H1 (cell line): ENCODE measurements at regions not wholly inside any gene's neighbourhood (a gene's known extent, or its start where the extent isn't known, plus 50 kb on each side); places are given as distances from the start of the nearest gene placed in this dataset.

ENCODE experiments used
- CTCF ChIA-PET: fragments of 300-600 bp; sonication (Branson Sonifier 250); formaldehyde crosslinking; loops from one replicate; lab custom pipeline; 2021; ENCODE audit not compliant: partially characterized antibody; lab: Charles Lee
- POLR2A ChIA-PET: fragments of 300-600 bp; sonication (Branson Sonifier 250); formaldehyde crosslinking; loops from one replicate; lab custom pipeline; 2021; ENCODE audit warnings: inconsistent platforms; ENCODE audit not compliant: partially characterized antibody; lab: Charles Lee
- DNase-seq, 2 experiments: peaks; one replicate each; pipeline versions ENCODE4 v3.0.0 to v3.0.0-alpha.2; 2010 to 2022; ENCODE audit warnings: low spot score in 2 of 2, low read depth in 1 of 2, mixed read lengths in 1 of 2
- FAIRE-seq: peaks from 2 replicates; lab custom pipeline; 2011; peaks lifted over from hg19 to GRCh38; lab: Jason Lieb, UNC
- H2AFZ ChIP-seq: 2 replicates; pipeline ENCODE4 v1.8.1; 2012; ENCODE audit warnings: low read length, inconsistent platforms
- H2AK5ac ChIP-seq: 2 replicates; pipeline ENCODE4 v1.6.1; 2013; ENCODE audit warnings: low read depth, low read length
- H2BK120ac ChIP-seq: replicated peaks from 2 replicates; pipeline ENCODE3; 2013; ENCODE audit warnings: low read depth, low read length, inconsistent platforms
- H2BK12ac ChIP-seq: 2 replicates; pipeline ENCODE4 v1.6.1; 2013; ENCODE audit warnings: low read depth, low read length
- H2BK15ac ChIP-seq: 2 replicates; pipeline ENCODE4 v1.6.1; 2013; ENCODE audit warnings: low read length
- H2BK20ac ChIP-seq: 2 replicates; pipeline ENCODE4 v1.6.1; 2013; ENCODE audit warnings: low read length
- H2BK5ac ChIP-seq: 2 replicates; pipeline ENCODE4 v1.6.1; 2013; ENCODE audit warnings: low read depth, low read length
- H3K14ac ChIP-seq: 2 replicates; pipeline ENCODE4 v1.6.1; 2013; ENCODE audit warnings: inconsistent platforms; ENCODE audit not compliant: insufficient read length
- H3K18ac ChIP-seq: 2 replicates; pipeline ENCODE4 v1.6.1; 2013; ENCODE audit warnings: low read length; ENCODE audit errors: extremely low read depth
- H3K23ac ChIP-seq: 2 replicates; pipeline ENCODE4 v1.6.1; 2013; ENCODE audit warnings: inconsistent platforms; ENCODE audit not compliant: insufficient read length
- H3K23me2 ChIP-seq: 2 replicates; pipeline ENCODE4 v1.6.1; 2013; ENCODE audit warnings: low read depth, low read length
- H3K27ac ChIP-seq: 2 replicates; pipeline ENCODE4 v1.6.1; 2011; ENCODE audit warnings: low read depth, low read length, inconsistent platforms
- H3K27me3 ChIP-seq, 4 experiments: replicated peaks in 1 of 4; 1 replicate in 1 of 4; 2 replicates in 3 of 4; pipeline versions ENCODE4 v1.6.1 to v1.8.1; 2011 to 2013; ENCODE audit warnings: low read length in 3 of 4, mild to moderate bottlenecking in 3 of 4, inconsistent platforms in 2 of 4, mixed read lengths in 2 of 4, moderate library complexity in 1 of 4; ENCODE audit not compliant: control insufficient read depth in 3 of 4, insufficient read depth in 3 of 4; ENCODE audit errors: extremely low read depth in 1 of 4
- H3K36me3 ChIP-seq, 4 experiments: 2 replicates each; pipeline versions ENCODE4 v1.6.1 to v1.8.1; 2011 to 2013; ENCODE audit warnings: mild to moderate bottlenecking in 4 of 4, low read length in 3 of 4, moderate library complexity in 2 of 4, control low read depth in 1 of 4, inconsistent platforms in 1 of 4; ENCODE audit not compliant: insufficient read depth in 4 of 4, control insufficient read depth in 2 of 4
- H3K4ac ChIP-seq: replicated peaks from 2 replicates; pipeline ENCODE3; 2013; ENCODE audit warnings: low read length, low read depth, mixed read lengths, inconsistent platforms; ENCODE audit not compliant: insufficient read length
- H3K4me1 ChIP-seq, 4 experiments: replicated peaks in 1 of 4; 1 replicate in 1 of 4; 2 replicates in 3 of 4; pipeline versions ENCODE4 v1.6.1 to v1.8.1; 2011 to 2013; ENCODE audit warnings: low read length in 3 of 4, inconsistent platforms in 2 of 4, mixed read lengths in 1 of 4; ENCODE audit not compliant: insufficient read depth in 4 of 4, control insufficient read depth in 3 of 4
- H3K4me2 ChIP-seq, 2 experiments: 2 replicates each; pipeline versions ENCODE4 v1.6.1 to v1.8.1; 2011 to 2013; ENCODE audit warnings: low read depth in 2 of 2, low read length in 2 of 2, control low read depth in 1 of 2, inconsistent platforms in 1 of 2, mild to moderate bottlenecking in 1 of 2; ENCODE audit not compliant: insufficient read depth in 1 of 2
- H3K4me3 ChIP-seq, 4 experiments: fragments of 200-600, 300-600 bp in 1 of 4; sonication (generic), shearing (Covaris generic), sonication (Bioruptor Twin) in 1 of 4; 2 replicates each; pipeline versions ENCODE4 v1.5.1 to v1.8.1; 2011 to 2016; ENCODE audit warnings: low read length in 4 of 4, low read depth in 3 of 4, control low read depth in 2 of 4, inconsistent platforms in 2 of 4, mild to moderate bottlenecking in 2 of 4, mixed read lengths in 1 of 4, moderate library complexity in 1 of 4; ENCODE audit not compliant: insufficient read depth in 2 of 4; ENCODE audit errors: extremely low read depth in 1 of 4
- H3K56ac ChIP-seq: replicated peaks from 2 replicates; pipeline ENCODE3; 2013; ENCODE audit warnings: low read depth, mild to moderate bottlenecking, mixed read lengths, low read length, inconsistent platforms; ENCODE audit not compliant: insufficient read length
- H3K79me1 ChIP-seq: 2 replicates; pipeline ENCODE4 v1.6.1; 2013; ENCODE audit warnings: low read depth, low read length, control low read depth
- H3K79me2 ChIP-seq, 2 experiments: 2 replicates each; pipeline versions ENCODE4 v1.6.1 to v1.8.1; 2012 to 2013; ENCODE audit warnings: low read length in 2 of 2, mild to moderate bottlenecking in 2 of 2, inconsistent platforms in 1 of 2; ENCODE audit not compliant: insufficient read depth in 2 of 2, control insufficient read depth in 1 of 2
- H3K9ac ChIP-seq, 4 experiments: replicated peaks in 1 of 4; 1 replicate in 1 of 4; 2 replicates in 3 of 4; pipeline versions ENCODE4 v1.6.1 to v1.8.1; 2011 to 2013; ENCODE audit warnings: low read depth in 3 of 4, low read length in 3 of 4, control low read depth in 2 of 4, mild to moderate bottlenecking in 2 of 4, moderate library complexity in 2 of 4, inconsistent platforms in 1 of 4; ENCODE audit errors: extremely low read depth in 1 of 4
- H3K9me3 ChIP-seq, 2 experiments: 2 replicates each; pipeline versions ENCODE4 v1.6.1 to v1.8.1; 2012 to 2013; ENCODE audit warnings: mild to moderate bottlenecking in 2 of 2, moderate library complexity in 2 of 2, control low read depth in 1 of 2, inconsistent platforms in 1 of 2, low read depth in 1 of 2, low read length in 1 of 2, mixed read lengths in 1 of 2; ENCODE audit not compliant: insufficient read depth in 2 of 2
- H4K20me1 ChIP-seq, 2 experiments: replicated peaks in 1 of 2; 2 replicates each; pipeline versions ENCODE3 to v1.8.1; 2011 to 2013; ENCODE audit warnings: inconsistent platforms in 2 of 2, low read length in 2 of 2, mild to moderate bottlenecking in 1 of 2; ENCODE audit not compliant: insufficient read depth in 2 of 2, control insufficient read depth in 1 of 2
- H4K5ac ChIP-seq: 2 replicates; pipeline ENCODE4 v1.6.1; 2013; ENCODE audit warnings: low read length, low read depth, mixed read lengths, inconsistent platforms; ENCODE audit not compliant: insufficient read length
- H4K8ac ChIP-seq: 2 replicates; pipeline ENCODE4 v1.8.0; 2013; ENCODE audit warnings: mild to moderate bottlenecking, moderate library complexity, low read length, inconsistent platforms; ENCODE audit not compliant: insufficient read depth; ENCODE audit errors: extremely low read depth
- H4K91ac ChIP-seq: replicated peaks from 2 replicates; pipeline ENCODE3; 2013; ENCODE audit warnings: low read length, mixed read lengths, inconsistent platforms; ENCODE audit not compliant: insufficient read length
- HDAC6 ChIP-seq: IDR thresholded peaks from one replicate; pipeline ENCODE4 v1.7.1; 2012; ENCODE audit warnings: low read depth, mild to moderate bottlenecking, inconsistent platforms, low read length, moderate library complexity
- KDM5A ChIP-seq: fragments of 200-600 bp; IDR thresholded peaks from 2 replicates; pipeline ENCODE4 v1.7.1; 2012; ENCODE audit warnings: mild to moderate bottlenecking, low read length, inconsistent platforms, mixed read lengths
- MAFK ChIP-seq: IDR thresholded peaks from 2 replicates; pipeline ENCODE4 v1.6.1; 2012; ENCODE audit warnings: low read depth, mild to moderate bottlenecking, improper control_type of control experiment, low read length
- POLR2A ChIP-seq, 2 experiments: IDR thresholded peaks; 1 replicate in 1 of 2; 2 replicates in 1 of 2; pipeline ENCODE4 v1.6.1; 2011; ENCODE audit warnings: low read depth in 2 of 2, low read length in 2 of 2, mild to moderate bottlenecking in 2 of 2; ENCODE audit errors: control extremely low read depth in 1 of 2
- POLR2AphosphoS5 ChIP-seq: IDR thresholded peaks from 2 replicates; pipeline ENCODE4 v1.6.1; 2011; ENCODE audit warnings: low read depth, low read length
- POU5F1 ChIP-seq: IDR thresholded peaks from 2 replicates; pipeline ENCODE4 v1.6.1; 2011; ENCODE audit warnings: low read depth, mild to moderate bottlenecking, low read length, moderate library complexity
- RAD21 ChIP-seq, 2 experiments: IDR thresholded peaks in 1 of 2; conservative IDR thresholded peaks in 1 of 2; 2 replicates each; pipeline ENCODE4 v1.6.1; 2011; ENCODE audit warnings: low read depth in 2 of 2, low read length in 2 of 2, improper control_type of control experiment in 1 of 2, inconsistent platforms in 1 of 2, mild to moderate bottlenecking in 1 of 2, moderate library complexity in 1 of 2
- RBBP5 ChIP-seq: IDR thresholded peaks from 2 replicates; pipeline ENCODE4 v1.7.1; 2012; ENCODE audit warnings: low read depth, mild to moderate bottlenecking, inconsistent platforms, low read length, moderate library complexity, borderline replicate concordance
- RXRA ChIP-seq: IDR thresholded peaks from 2 replicates; pipeline ENCODE4 v1.6.1; 2011; ENCODE audit warnings: low read depth, mild to moderate bottlenecking, low read length, moderate library complexity; ENCODE audit not compliant: insufficient read depth
- SIRT6 ChIP-seq: IDR thresholded peaks from one replicate; pipeline ENCODE4 v1.7.1; 2012; ENCODE audit warnings: low read length, inconsistent platforms
- SP4 ChIP-seq: IDR thresholded peaks from 2 replicates; pipeline ENCODE4 v1.6.1; 2012; ENCODE audit warnings: low read length, inconsistent platforms
- TAF7 ChIP-seq: optimal IDR thresholded peaks from 2 replicates; pipeline ENCODE3; 2011; ENCODE audit warnings: low read depth, mild to moderate bottlenecking, inconsistent platforms, low read length, moderate library complexity, borderline replicate concordance
- WGBS, 2 experiments: shearing (Covaris generic) in 1 of 2; methylation state at CpG; one replicate each; pipeline versions ENCODE4 v1.1.6 to v1.1.7; 2013 to 2015; ENCODE audit warnings: low lambda C conversion rate in 2 of 2, mixed read lengths in 2 of 2, inconsistent platforms in 1 of 2, low coverage in 1 of 2, missing lambda C conversion rate in 1 of 2; ENCODE audit not compliant: insufficient replicate concordance in 2 of 2, insufficient coverage in 1 of 2, insufficient read length in 1 of 2; ENCODE audit errors: extremely low coverage in 1 of 2, missing lambda C conversion rate in 1 of 2; 5-methylcytosine and 5-hydroxymethylcytosine counted together
- TF ChIP-seq, protein P1 (sequence below): IDR thresholded peaks from 2 replicates; pipeline ENCODE4 v1.6.1; 2011; ENCODE audit warnings: low read depth, mild to moderate bottlenecking, low read length; ENCODE audit not compliant: insufficient read depth

DNA sequence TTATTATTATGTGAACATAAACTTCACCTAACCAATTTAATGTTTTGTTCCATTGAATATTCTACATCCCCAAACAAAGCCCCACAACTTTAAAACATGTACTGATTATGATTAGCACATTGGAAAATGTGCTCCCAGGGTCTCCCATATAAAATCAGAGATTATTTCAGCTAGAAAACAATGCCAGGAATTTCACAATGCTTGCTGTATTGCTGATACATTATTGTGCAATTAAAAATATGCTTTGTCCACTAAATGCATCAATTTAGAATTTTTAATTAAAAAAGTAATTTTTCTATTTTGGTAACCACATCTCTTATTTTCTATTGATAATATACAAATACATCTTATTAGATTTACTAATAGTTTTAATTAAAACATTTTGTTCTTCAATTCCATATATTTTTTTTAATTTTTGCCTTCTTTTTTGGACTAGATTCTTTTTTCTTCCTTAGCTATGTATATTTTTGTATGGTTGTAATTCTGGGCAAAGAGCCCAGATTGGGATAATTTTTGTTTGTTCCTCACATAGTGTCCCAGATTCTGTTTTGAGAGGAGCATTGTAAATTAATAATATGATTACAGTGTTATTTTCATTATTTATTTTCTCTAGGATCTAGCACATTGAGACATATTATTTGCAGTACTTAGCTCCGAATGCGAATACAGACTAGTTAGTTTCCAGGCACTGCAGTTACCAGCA, 241.5 kb upstream of the CDH18 start:
- no peak overlapping the region for H2BK15ac ChIP-seq
- no peaks in the 10 kb centered on the region for H3K27me3 ChIP-seq
- H4K5ac ChIP-seq, result no peak overlapping the region
- no peak overlapping the region for H3K27ac ChIP-seq
- no peak overlapping the region for H3K4me2 ChIP-seq
- no peak overlapping the region for H3K18ac ChIP-seq
- H3K79me1 ChIP-seq, result no peaks in the 10 kb centered on the region
- no peak overlapping the region for H3K23ac ChIP-seq
- DNase-seq, result no peak
- WGBS, 2 experiments, result 96% methylated on average over 2 of the region's 2 CpGs; no CpG with 5 or more reads in 1 of the 2 experiments
- no peak overlapping the region for H2AK5ac ChIP-seq
- H3K23me2 ChIP-seq, result no peaks in the 10 kb centered on the region
- no peak overlapping the region for H2BK5ac ChIP-seq
- ChIA-PET POLR2A (no interaction called here), CTCF (no interaction called here)
- no peaks in the 10 kb centered on the region for H3K36me3 ChIP-seq
- H3K4me1 ChIP-seq, result no peaks in the 10 kb centered on the region
- no peak for FAIRE-seq
- no peak overlapping the region for H2BK12ac ChIP-seq
- no peak overlapping the region for H3K4me3 ChIP-seq
- no peak overlapping the region for H2BK20ac ChIP-seq
- H3K9ac ChIP-seq, result no peak overlapping the region
- no peaks in the 10 kb centered on the region for H3K79me2 ChIP-seq
- H4K8ac ChIP-seq, result no peak overlapping the region
- no peak overlapping the region for H4K91ac ChIP-seq
- no peak overlapping the region for H3K14ac ChIP-seq
- H2AFZ ChIP-seq, result no peak overlapping the region
- H3K56ac ChIP-seq, result no peak overlapping the region
- H4K20me1 ChIP-seq, result no peaks in the 10 kb centered on the region
- no peak overlapping the region for H3K4ac ChIP-seq
- H3K9me3 ChIP-seq, result no peaks in the 10 kb centered on the region
- H2BK120ac ChIP-seq, result no peak overlapping the region
- TF ChIP-seq SP4, result no peak
- no peak for TF ChIP-seq RAD21 (IDR thresholded peaks at IDR 0.05 in 1 of 2, conservative IDR thresholded peaks at IDR 0.05 in 1 of 2; ENCODE audit: low read depth in 2 of 2, low read length in 2 of 2)
- TF ChIP-seq POU5F1, result no peak
- no peak for TF ChIP-seq RXRA
- no peak for TF ChIP-seq POLR2A (IDR thresholded peaks at IDR 0.05; ENCODE audit: control extremely low read depth in 1 of 2, low read depth in 2 of 2, low read length in 2 of 2)
- TF ChIP-seq MAFK, result no peak
- TF ChIP-seq TAF7, result no peak
- no peak for TF ChIP-seq SIRT6
- TF ChIP-seq, protein P1, sequence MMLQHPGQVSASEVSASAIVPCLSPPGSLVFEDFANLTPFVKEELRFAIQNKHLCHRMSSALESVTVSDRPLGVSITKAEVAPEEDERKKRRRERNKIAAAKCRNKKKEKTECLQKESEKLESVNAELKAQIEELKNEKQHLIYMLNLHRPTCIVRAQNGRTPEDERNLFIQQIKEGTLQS, result no peak
- no peak for TF ChIP-seq POLR2AphosphoS5
- TF ChIP-seq RBBP5, result no peak
- TF ChIP-seq KDM5A, result no peak
- TF ChIP-seq HDAC6, result no peak
